ENCODE measurements at regions not wholly inside any gene's neighbourhood (a gene's known extent, or its start where the extent isn't known, plus 50 kb on each side); places are given as distances from the start of the nearest gene placed in this dataset.

DNA sequence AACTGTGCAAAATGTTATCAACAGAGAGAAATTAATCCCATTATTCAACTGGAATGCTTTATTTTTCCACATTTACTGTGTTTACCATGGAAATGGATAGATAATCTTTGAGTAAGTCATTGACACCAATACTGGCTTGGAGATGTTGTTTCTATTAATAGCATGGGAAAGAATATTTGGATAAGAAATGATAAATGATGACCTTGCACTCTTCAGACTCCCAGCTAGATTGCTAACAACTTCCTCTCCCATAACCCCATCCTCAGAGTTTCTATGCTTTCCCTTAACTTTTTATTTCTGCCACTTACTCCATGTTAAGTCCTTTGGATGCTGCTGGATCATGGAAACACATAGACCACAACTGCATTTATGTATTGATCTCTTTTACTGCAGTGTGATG lies 182.5 kb downstream of the FNDC1 start:
- TF ChIP-seq, protein P1, sequence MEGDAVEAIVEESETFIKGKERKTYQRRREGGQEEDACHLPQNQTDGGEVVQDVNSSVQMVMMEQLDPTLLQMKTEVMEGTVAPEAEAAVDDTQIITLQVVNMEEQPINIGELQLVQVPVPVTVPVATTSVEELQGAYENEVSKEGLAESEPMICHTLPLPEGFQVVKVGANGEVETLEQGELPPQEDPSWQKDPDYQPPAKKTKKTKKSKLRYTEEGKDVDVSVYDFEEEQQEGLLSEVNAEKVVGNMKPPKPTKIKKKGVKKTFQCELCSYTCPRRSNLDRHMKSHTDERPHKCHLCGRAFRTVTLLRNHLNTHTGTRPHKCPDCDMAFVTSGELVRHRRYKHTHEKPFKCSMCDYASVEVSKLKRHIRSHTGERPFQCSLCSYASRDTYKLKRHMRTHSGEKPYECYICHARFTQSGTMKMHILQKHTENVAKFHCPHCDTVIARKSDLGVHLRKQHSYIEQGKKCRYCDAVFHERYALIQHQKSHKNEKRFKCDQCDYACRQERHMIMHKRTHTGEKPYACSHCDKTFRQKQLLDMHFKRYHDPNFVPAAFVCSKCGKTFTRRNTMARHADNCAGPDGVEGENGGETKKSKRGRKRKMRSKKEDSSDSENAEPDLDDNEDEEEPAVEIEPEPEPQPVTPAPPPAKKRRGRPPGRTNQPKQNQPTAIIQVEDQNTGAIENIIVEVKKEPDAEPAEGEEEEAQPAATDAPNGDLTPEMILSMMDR (IDR thresholded peaks at IDR 0.05; ENCODE audit: insufficient read depth, low read length, poor library complexity, severe bottlenecking): no peak
- TF ChIP-seq EZH2phosphoT487 (conservative IDR thresholded peaks at IDR 0.05; ENCODE audit: low read length): no peak

Measured in SU-DHL-6 (cell line).